HepG2 (cell line): ENCODE measurements at regions not wholly inside any gene's neighbourhood (a gene's known extent, or its start where the extent isn't known, plus 50 kb on each side); places are given as distances from the start of the nearest gene placed in this dataset.

Experiments
- ATAC-seq: fragments of 200-7000 bp; cut with Tn5 transposase; 3 replicates; pipeline ENCODE4 v1.9.1; 2020; ENCODE audit warnings: mild to moderate bottlenecking, moderate library complexity
- BruUV-seq: library from RNA; stranded (reverse); fragments of 400-500 nt; replicated peaks from 2 replicates; lab custom pipeline; 2021; lab: Mats Ljungman, UMichigan
- CTCF ChIA-PET: fragments of 300-600 bp; formaldehyde crosslinking; extraction: SDS; loops from one replicate; lab custom pipeline; 2021; ENCODE audit warnings: low total read pairs, inconsistent platforms, low intra/inter-chr PET ratio; lab: Yijun Ruan, JAX
- POLR2A ChIA-PET: fragments of 350-600 bp; sonication (Branson Sonifier 250); formaldehyde crosslinking; loops from one replicate; lab custom pipeline; 2020; ENCODE audit warnings: antibody characterized with exemption, inconsistent platforms; lab: Yijun Ruan, JAX
- DNase-seq: peaks from one replicate; pipeline ENCODE4 v3.0.0-alpha.2; 2015; ENCODE audit warnings: low spot score
- FAIRE-seq: peaks from 3 replicates; lab custom pipeline; 2011; peaks lifted over from hg19 to GRCh38; lab: Jason Lieb, UNC
- H2AFZ ChIP-seq: one replicate; pipeline ENCODE4 v1.6.1; 2011; ENCODE audit warnings: low read length, inconsistent platforms
- H3K27ac ChIP-seq: fragments of 300-600 bp; 3 replicates; pipeline ENCODE4 v1.8.0; 2011; ENCODE audit warnings: mixed run types, mild to moderate bottlenecking, mixed read lengths, low read length, inconsistent platforms; ENCODE audit not compliant: insufficient read depth; ENCODE audit errors: extremely low read length
- H3K27me3 ChIP-seq, 2 experiments: fragments of 200-600 bp in 1 of 2; 2 replicates in 1 of 2; 3 replicates in 1 of 2; pipeline versions ENCODE4 v1.6.0 to v1.8.0; 2011; ENCODE audit warnings: low read length in 2 of 2, mild to moderate bottlenecking in 2 of 2, moderate library complexity in 2 of 2, inconsistent platforms in 1 of 2; ENCODE audit not compliant: insufficient read depth in 2 of 2, control insufficient read depth in 1 of 2
- H3K36me3 ChIP-seq, 2 experiments: fragments of 200-600 bp in 1 of 2; replicated peaks in 1 of 2; 2 replicates in 1 of 2; 3 replicates in 1 of 2; pipeline versions ENCODE4 v1.5.1 to v1.8.0; 2011; ENCODE audit warnings: low read length in 2 of 2, inconsistent platforms in 1 of 2; ENCODE audit not compliant: insufficient read depth in 2 of 2, control insufficient read depth in 1 of 2
- H3K4me1 ChIP-seq: 2 replicates; pipeline ENCODE4 v1.5.1; 2012; ENCODE audit warnings: low read length, inconsistent platforms; ENCODE audit not compliant: insufficient read depth
- H3K4me2 ChIP-seq: 2 replicates; pipeline ENCODE4 v1.6.0; 2011; ENCODE audit warnings: low read depth, low read length, inconsistent platforms
- H3K4me3 ChIP-seq, 3 experiments: fragments of 200-600 bp in 1 of 3; sonication (generic), shearing (Covaris generic) in 1 of 3; replicated peaks in 1 of 3; 2 replicates each; pipeline ENCODE4 v1.5.1; 2011 to 2016; ENCODE audit warnings: low read length in 3 of 3, inconsistent platforms in 2 of 3, low read depth in 2 of 3, mild to moderate bottlenecking in 2 of 3, control low read depth in 1 of 3, mixed read lengths in 1 of 3; ENCODE audit not compliant: insufficient read depth in 1 of 3
- H3K79me2 ChIP-seq: one replicate; pipeline ENCODE4 v1.6.1; 2011; ENCODE audit warnings: low read length, inconsistent platforms; ENCODE audit not compliant: insufficient read depth
- H3K9ac ChIP-seq: 2 replicates; pipeline ENCODE4 v1.6.0; 2011; ENCODE audit warnings: mild to moderate bottlenecking, low read depth, low read length, inconsistent platforms; ENCODE audit not compliant: insufficient read depth
- H3K9me3 ChIP-seq: 2 replicates; pipeline ENCODE4 v1.5.1; 2012; ENCODE audit warnings: mild to moderate bottlenecking, low read length
- H4K20me1 ChIP-seq: 2 replicates; pipeline ENCODE4 v1.6.0; 2011; ENCODE audit warnings: inconsistent platforms, mild to moderate bottlenecking, low read length, moderate library complexity; ENCODE audit not compliant: insufficient read depth
- BATF2 ChIP-seq: sonication (generic); formaldehyde crosslinking; IDR thresholded peaks from 2 replicates; pipeline ENCODE4 v1.8.0; 2022; ENCODE audit warnings: mild to moderate bottlenecking, missing genetic modification reagents, moderate library complexity
- GMEB1 ChIP-seq: sonication (generic); formaldehyde crosslinking; IDR thresholded peaks from 2 replicates; pipeline ENCODE4 v1.5.1; 2020; ENCODE audit warnings: missing genetic modification reagents, mild to moderate bottlenecking, borderline replicate concordance
- SUZ12 ChIP-seq: fragments of 150-350 bp; IDR thresholded peaks from 2 replicates; pipeline ENCODE4 v1.6.1; 2014; ENCODE audit warnings: low read depth, low read length
- ZBTB43 ChIP-seq: sonication (generic); formaldehyde crosslinking; conservative IDR thresholded peaks from 2 replicates; pipeline ENCODE4 v1.4.0; 2020; ENCODE audit warnings: missing genetic modification reagents
- ZBTB46 ChIP-seq: sonication (generic); formaldehyde crosslinking; IDR thresholded peaks from 2 replicates; pipeline ENCODE4 v1.4.0; 2020; ENCODE audit warnings: mild to moderate bottlenecking, missing genetic modification reagents, borderline replicate concordance
- ZNF367 ChIP-seq: sonication (generic); formaldehyde crosslinking; IDR thresholded peaks from 2 replicates; pipeline ENCODE4 v1.4.0; 2020; ENCODE audit warnings: missing genetic modification reagents, borderline replicate concordance
- ZNF383 ChIP-seq: sonication (generic); formaldehyde crosslinking; IDR thresholded peaks from 2 replicates; pipeline ENCODE4 v1.4.0; 2020; ENCODE audit warnings: missing genetic modification reagents, mild to moderate bottlenecking, borderline replicate concordance
- ZNF430 ChIP-seq: sonication (generic); formaldehyde crosslinking; IDR thresholded peaks from 2 replicates; pipeline ENCODE4 v1.9.0; 2021; ENCODE audit warnings: mild to moderate bottlenecking, missing genetic modification reagents
- ZNF547 ChIP-seq: sonication (generic); formaldehyde crosslinking; IDR thresholded peaks from 2 replicates; pipeline ENCODE4 v1.5.1; 2020; ENCODE audit warnings: mild to moderate bottlenecking, missing genetic modification reagents
- ZNF569 ChIP-seq: sonication (generic); formaldehyde crosslinking; IDR thresholded peaks from 2 replicates; pipeline ENCODE4 v1.5.0; 2020; ENCODE audit warnings: mild to moderate bottlenecking, missing genetic modification reagents, moderate library complexity, borderline replicate concordance
- ZSCAN25 ChIP-seq: sonication (generic); formaldehyde crosslinking; IDR thresholded peaks from 2 replicates; pipeline ENCODE4 v1.8.0; 2022; ENCODE audit warnings: mild to moderate bottlenecking, missing genetic modification reagents
- in situ Hi-C: cut with HindIII; loops from 2 replicates; pipeline ENCODE4 v1.10.0; 2017; ENCODE audit warnings: low pct_unique_long_range_greater_than_20kb; ENCODE audit not compliant: extremely low pct_ligation_motif_present
- intact Hi-C: fragments of 100-400 bp; cut with micrococcal nuclease; formaldehyde crosslinking; loops from one replicate; pipeline ENCODE4 v1.10.0; 2022; ENCODE audit not compliant: unreplicated experiment
- TF ChIP-seq, protein P1 (sequence below): sonication (generic); formaldehyde crosslinking; IDR thresholded peaks from 2 replicates; pipeline ENCODE4 v1.5.0; 2020; ENCODE audit warnings: missing genetic modification reagents

DNA sequence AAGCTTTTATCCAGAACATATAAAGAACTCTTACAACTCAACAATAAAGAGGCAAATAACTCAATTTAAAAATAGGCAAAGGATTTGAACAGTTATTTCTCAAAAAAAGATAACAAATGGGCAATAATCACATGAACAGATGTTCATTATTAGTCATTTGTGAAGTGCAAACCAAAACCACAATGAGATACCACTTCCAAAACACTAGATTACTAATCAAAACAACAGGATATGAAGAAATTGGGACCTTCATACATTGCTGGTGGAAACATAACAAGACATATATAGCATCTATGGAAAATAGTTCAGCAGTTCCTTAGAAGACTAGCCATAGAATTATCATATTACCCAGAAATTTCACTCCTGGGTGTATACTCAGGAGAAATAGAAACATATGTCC is 224.6 kb downstream of the FBXO8 start:
- Histone ChIP-seq H3K36me3 (no peaks in the 10 kb centered on the region), H3K27ac (no peak overlapping the region), H3K27me3 (no peaks in the 10 kb centered on the region), H3K4me2 (no peak overlapping the region), H3K79me2 (no peaks in the 10 kb centered on the region), H3K4me3 (no peak overlapping the region), H2AFZ (no peak overlapping the region), H4K20me1 (no peaks in the 10 kb centered on the region), H3K9me3 (no peaks in the 10 kb centered on the region), H3K4me1 (no peaks in the 10 kb centered on the region), H3K9ac (no peak overlapping the region)
- FAIRE-seq (no peak), ATAC-seq (no peak), DNase-seq (no peak)
- intact Hi-C loops = no loop called here
- no TSS peak for BruUV-seq
- TF ChIP-seq ZNF430 (no peak), ZNF569 (CRISPR knock-in tag) (no peak), ZNF367 (CRISPR knock-in tag) (no peak), ZNF547 (no peak), ZSCAN25 (CRISPR knock-in tag) (no peak), BATF2 (CRISPR knock-in tag) (no peak), ZBTB43 (CRISPR knock-in tag) (no peak), ZNF383 (CRISPR knock-in tag) (no peak), ZBTB46 (CRISPR knock-in tag) (no peak), GMEB1 (no peak), SUZ12 (no peak)
- TF ChIP-seq, protein P1, sequence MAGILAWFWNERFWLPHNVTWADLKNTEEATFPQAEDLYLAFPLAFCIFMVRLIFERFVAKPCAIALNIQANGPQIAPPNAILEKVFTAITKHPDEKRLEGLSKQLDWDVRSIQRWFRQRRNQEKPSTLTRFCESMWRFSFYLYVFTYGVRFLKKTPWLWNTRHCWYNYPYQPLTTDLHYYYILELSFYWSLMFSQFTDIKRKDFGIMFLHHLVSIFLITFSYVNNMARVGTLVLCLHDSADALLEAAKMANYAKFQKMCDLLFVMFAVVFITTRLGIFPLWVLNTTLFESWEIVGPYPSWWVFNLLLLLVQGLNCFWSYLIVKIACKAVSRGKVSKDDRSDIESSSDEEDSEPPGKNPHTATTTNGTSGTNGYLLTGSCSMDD = no peak
- ChIA-PET CTCF (no interaction called here), POLR2A (no interaction called here)
- in situ Hi-C loops = no loop called here
